ENCODE measurements at regions not wholly inside any gene's neighbourhood (a gene's known extent, or its start where the extent isn't known, plus 50 kb on each side); places are given as distances from the start of the nearest gene placed in this dataset.

- TF ChIP-seq POLR2A (IDR thresholded peaks at IDR 0.05) (no peak), CTCF (IDR thresholded peaks at IDR 0.05) (no peak)
- H3K27me3 ChIP-seq, result no peaks in the 10 kb centered on the region
- no peak overlapping the region for H3K27ac ChIP-seq
- DNase-seq, result no peak
- no peak overlapping the region for H3K4me3 ChIP-seq
- H3K36me3 ChIP-seq, result no peaks in the 10 kb centered on the region
- H3K9me3 ChIP-seq, result no peaks in the 10 kb centered on the region
- H3K4me1 ChIP-seq, result no peaks in the 10 kb centered on the region
These were observed 144.9 kb downstream of the SCG2 start for GRCh38 chr2:223457301-223457700.

- no peak for DNase-seq
- no peak overlapping the region for H3K4me3 ChIP-seq
- H3K9me3 ChIP-seq, result no peaks in the 10 kb centered on the region
- no peaks in the 10 kb centered on the region for H3K27me3 ChIP-seq
- no peaks in the 10 kb centered on the region for H3K36me3 ChIP-seq
- H3K4me1 ChIP-seq, result no peaks in the 10 kb centered on the region
- H3K27ac ChIP-seq, result no peak overlapping the region
- TF ChIP-seq POLR2A (IDR thresholded peaks at IDR 0.05) (no peak), CTCF (IDR thresholded peaks at IDR 0.05) (peak in 2 of 6 experiments; percentile 3 to 28)
These were observed 142.7 kb downstream of the SCG2 start for GRCh38 chr2:223459328-223459939.

- no peaks in the 10 kb centered on the region for H3K9me3 ChIP-seq
- H3K27me3 ChIP-seq, result no peaks in the 10 kb centered on the region
- H3K36me3 ChIP-seq, result no peaks in the 10 kb centered on the region
- no peak for TF ChIP-seq POLR2A (IDR thresholded peaks at IDR 0.05)
- no peak for TF ChIP-seq CTCF (IDR thresholded peaks at IDR 0.05)
- H3K4me3 ChIP-seq, result no peak overlapping the region
- H3K27ac ChIP-seq, result no peak overlapping the region
- no peaks in the 10 kb centered on the region for H3K4me1 ChIP-seq
- DNase-seq, result no peak
These were observed 142.0 kb downstream of the SCG2 start for GRCh38 chr2:223460209-223460608.

GRCh38 chr2:223460774-223461211 lies 141.4 kb downstream of the SCG2 start:
- Histone ChIP-seq H3K27ac (no peak overlapping the region), H3K4me3 (no peak overlapping the region), H3K9me3 (no peaks in the 10 kb centered on the region), H3K36me3 (no peaks in the 10 kb centered on the region), H3K27me3 (no peaks in the 10 kb centered on the region), H3K4me1 (no peaks in the 10 kb centered on the region)
- DNase-seq, result no peak
- TF ChIP-seq POLR2A (IDR thresholded peaks at IDR 0.05) (no peak), CTCF (IDR thresholded peaks at IDR 0.05) (no peak)

DNA sequence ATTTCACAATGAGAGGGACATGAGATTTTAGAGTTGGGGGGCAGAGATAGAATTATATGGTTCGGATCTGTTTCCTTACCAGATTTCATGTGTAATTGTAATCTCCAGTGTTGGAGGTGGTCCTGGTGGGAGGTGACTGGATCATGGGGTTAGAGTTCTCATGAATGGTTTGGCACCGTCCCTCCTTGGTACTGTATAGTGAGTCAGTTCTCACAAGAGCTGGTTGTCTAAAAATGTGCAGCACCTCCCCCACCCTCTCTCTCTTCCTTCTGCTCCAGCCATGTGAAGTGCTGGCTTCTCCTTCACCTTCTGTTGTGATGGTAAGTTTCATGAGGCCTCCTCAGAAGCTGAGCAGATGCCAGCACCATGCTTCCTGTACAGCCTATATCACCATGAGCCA lies 138.1 kb downstream of the SCG2 start:
- no peaks in the 10 kb centered on the region for H3K36me3 ChIP-seq
- H3K4me3 ChIP-seq, result no peak overlapping the region
- no peaks in the 10 kb centered on the region for H3K9me3 ChIP-seq
- no peak for DNase-seq
- no peak overlapping the region for H3K27ac ChIP-seq
- H3K27me3 ChIP-seq, result no peaks in the 10 kb centered on the region
- no peak for TF ChIP-seq CTCF (IDR thresholded peaks at IDR 0.05)
- no peak for TF ChIP-seq POLR2A (IDR thresholded peaks at IDR 0.05)
- H3K4me1 ChIP-seq, result no peaks in the 10 kb centered on the region

GRCh38 chr2:223465793-223466192 lies 136.4 kb downstream of the SCG2 start:
- DNase-seq, result peak in 2 of 3 donors; percentile 23 to 73
- TF ChIP-seq POLR2A (IDR thresholded peaks at IDR 0.05) (no peak), CTCF (IDR thresholded peaks at IDR 0.05) (no peak)
- Histone ChIP-seq H3K9me3 (no peaks in the 10 kb centered on the region), H3K27me3 (no peaks in the 10 kb centered on the region), H3K36me3 (no peaks in the 10 kb centered on the region), H3K4me1 (no peaks in the 10 kb centered on the region), H3K27ac (no peak overlapping the region), H3K4me3 (no peak overlapping the region)
